Body of pancreas (tissue), 4 donors: ENCODE measurements at regions not wholly inside any gene's neighbourhood (a gene's known extent, or its start where the extent isn't known, plus 50 kb on each side); places are given as distances from the start of the nearest gene placed in this dataset.

Experiments used
- POLR2A ChIP-seq, 3 donors: fragments of 450-650 bp; IDR thresholded peaks; one replicate each; pipeline ENCODE4 v1.6.1; 2016; ENCODE audit warnings: antibody characterized with exemption in 3 of 3, mild to moderate bottlenecking in 2 of 3
- TF ChIP-seq, protein P1 (sequence below), 7 experiments: fragments of 450-650 bp in 4 of 7; fragments of 200-600 bp in 3 of 7; sonication (generic) in 3 of 7; IDR thresholded peaks; one replicate each; pipeline ENCODE4 v1.5.1; 2016 to 2019; ENCODE audit warnings: antibody characterized with exemption in 7 of 7

DNA sequence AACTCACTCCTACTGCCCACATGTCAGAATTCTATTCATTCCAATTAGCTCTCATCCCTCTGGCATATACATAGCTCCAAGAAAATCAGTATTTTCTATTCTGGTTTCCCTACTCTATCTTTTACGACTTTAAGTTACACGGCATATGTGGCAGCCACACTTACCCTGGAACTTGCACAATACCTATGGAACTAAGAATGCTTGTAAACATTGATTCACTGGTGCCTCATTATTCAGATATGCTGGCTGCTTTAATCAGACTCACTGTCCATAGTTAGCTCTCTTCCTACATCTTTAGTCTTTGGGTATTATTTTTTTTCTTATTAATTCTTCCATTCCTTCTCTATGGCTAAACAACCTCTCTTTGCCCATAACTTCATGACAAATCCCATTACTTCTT, 1519.9 kb upstream of the ACVR2A start:
- TF ChIP-seq, protein P1, sequence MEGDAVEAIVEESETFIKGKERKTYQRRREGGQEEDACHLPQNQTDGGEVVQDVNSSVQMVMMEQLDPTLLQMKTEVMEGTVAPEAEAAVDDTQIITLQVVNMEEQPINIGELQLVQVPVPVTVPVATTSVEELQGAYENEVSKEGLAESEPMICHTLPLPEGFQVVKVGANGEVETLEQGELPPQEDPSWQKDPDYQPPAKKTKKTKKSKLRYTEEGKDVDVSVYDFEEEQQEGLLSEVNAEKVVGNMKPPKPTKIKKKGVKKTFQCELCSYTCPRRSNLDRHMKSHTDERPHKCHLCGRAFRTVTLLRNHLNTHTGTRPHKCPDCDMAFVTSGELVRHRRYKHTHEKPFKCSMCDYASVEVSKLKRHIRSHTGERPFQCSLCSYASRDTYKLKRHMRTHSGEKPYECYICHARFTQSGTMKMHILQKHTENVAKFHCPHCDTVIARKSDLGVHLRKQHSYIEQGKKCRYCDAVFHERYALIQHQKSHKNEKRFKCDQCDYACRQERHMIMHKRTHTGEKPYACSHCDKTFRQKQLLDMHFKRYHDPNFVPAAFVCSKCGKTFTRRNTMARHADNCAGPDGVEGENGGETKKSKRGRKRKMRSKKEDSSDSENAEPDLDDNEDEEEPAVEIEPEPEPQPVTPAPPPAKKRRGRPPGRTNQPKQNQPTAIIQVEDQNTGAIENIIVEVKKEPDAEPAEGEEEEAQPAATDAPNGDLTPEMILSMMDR (IDR thresholded peaks at IDR 0.05), result no peak
- TF ChIP-seq POLR2A (IDR thresholded peaks at IDR 0.05), result no peak
